Upper lobe of left lung (tissue), 6 donors: ENCODE measurements at regions not wholly inside any gene's neighbourhood (a gene's known extent, or its start where the extent isn't known, plus 50 kb on each side); places are given as distances from the start of the nearest gene placed in this dataset.

Experiments used
- ATAC-seq, 2 donors: fragments of 200-7000 bp; cut with Tn5 transposase; one replicate each; pipeline ENCODE4 v1.9.1; 2022; ENCODE audit warnings: mild to moderate bottlenecking in 2 of 2, moderate library complexity in 2 of 2; ENCODE audit not compliant: low FRiP score in 2 of 2
- DNase-seq, 2 donors: peaks; one replicate each; pipeline ENCODE4 v3.0.0-alpha.2; 2019 to 2020
- H3K27ac ChIP-seq, 4 donors: fragments of 200-600 bp; sonication (generic); one replicate each; pipeline ENCODE4 v1.5.1; 2016 to 2019
- H3K27me3 ChIP-seq, 4 donors: fragments of 200-600 bp; sonication (generic); one replicate each; pipeline ENCODE4 v1.5.1; 2017 to 2019
- H3K36me3 ChIP-seq, 4 donors: fragments of 200-600 bp; sonication (generic); one replicate each; pipeline ENCODE4 v1.5.1; 2016 to 2019
- H3K4me1 ChIP-seq, 4 donors: fragments of 200-600 bp; sonication (generic); one replicate each; pipeline ENCODE4 v1.5.1; 2018 to 2019
- H3K4me3 ChIP-seq, 4 donors: fragments of 200-600 bp; sonication (generic); one replicate each; pipeline ENCODE4 v1.5.1; 2017 to 2019; ENCODE audit warnings: mild to moderate bottlenecking in 2 of 4, moderate library complexity in 1 of 4
- H3K9me3 ChIP-seq, 4 donors: fragments of 200-600 bp; sonication (generic); one replicate each; pipeline ENCODE4 v1.5.1; 2018 to 2019
- CTCF ChIP-seq, 6 experiments: fragments of 450-650 bp in 4 of 6; fragments of 200-600 bp in 2 of 6; sonication (generic) in 2 of 6; IDR thresholded peaks; one replicate each; pipeline ENCODE4 v1.5.1; 2016 to 2019; ENCODE audit warnings: antibody characterized with exemption in 6 of 6
- EP300 ChIP-seq, 4 donors: sonication (generic); formaldehyde crosslinking; IDR thresholded peaks; one replicate each; pipeline ENCODE4 v1.5.1; 2017; ENCODE audit warnings: antibody characterized with exemption in 4 of 4, control low read depth in 2 of 4
- POLR2A ChIP-seq, 4 donors: fragments of 450-650 bp; IDR thresholded peaks; one replicate each; pipeline ENCODE4 v1.5.1; 2016 to 2017; ENCODE audit warnings: antibody characterized with exemption in 4 of 4, mild to moderate bottlenecking in 2 of 4
- POLR2AphosphoS5 ChIP-seq, 2 donors: sonication (generic); formaldehyde crosslinking; IDR thresholded peaks; one replicate each; pipeline ENCODE4 v1.5.1; 2017; ENCODE audit warnings: antibody characterized with exemption in 2 of 2
- WGBS, 2 donors: methylation state at CpG; one replicate each; pipeline ENCODE4 v1.1.5; 2017 to 2018; 5-methylcytosine and 5-hydroxymethylcytosine counted together
- donor health status: DM: no; HTN: no; CAD: no; lungs with moderate emphysema.
- donor health status: DM: no; HTN: yes; CAD: no; lungs with severe emphysema.

- no peak for TF ChIP-seq CTCF (IDR thresholded peaks at IDR 0.05)
- no peak for TF ChIP-seq POLR2AphosphoS5 (IDR thresholded peaks at IDR 0.05)
- no peak for TF ChIP-seq EP300 (IDR thresholded peaks at IDR 0.05)
- TF ChIP-seq POLR2A (IDR thresholded peaks at IDR 0.05): no peak
- Histone ChIP-seq H3K36me3 (no peaks in the 10 kb centered on the region), H3K4me1 (no peaks in the 10 kb centered on the region), H3K27ac (no peak overlapping the region), H3K9me3 (no peaks in the 10 kb centered on the region), H3K4me3 (no peak overlapping the region), H3K27me3 (no peaks in the 10 kb centered on the region)
- no peak for DNase-seq
- no peak for ATAC-seq
- WGBS, 2 donors: 70 to 77% methylated on average over 7 of the region's 7 CpGs
Measured at GRCh38 chr20:21027569-21027968, 78.6 kb downstream of the LINC00237 start.

GRCh38 chr20:21026951-21027350, 79.2 kb downstream of the LINC00237 start:
- no peaks in the 10 kb centered on the region for H3K9me3 ChIP-seq
- H3K4me1 ChIP-seq: no peaks in the 10 kb centered on the region
- H3K27me3 ChIP-seq: no peaks in the 10 kb centered on the region
- TF ChIP-seq POLR2A (IDR thresholded peaks at IDR 0.05): no peak
- no peak for TF ChIP-seq POLR2AphosphoS5 (IDR thresholded peaks at IDR 0.05)
- no peak for TF ChIP-seq EP300 (IDR thresholded peaks at IDR 0.05)
- TF ChIP-seq CTCF (IDR thresholded peaks at IDR 0.05): no peak
- no peak overlapping the region for H3K4me3 ChIP-seq
- DNase-seq (no peak), ATAC-seq (no peak)
- WGBS, 2 donors: 76 to 83% methylated on average over 6 of the region's 6 CpGs
- no peak overlapping the region for H3K27ac ChIP-seq
- no peaks in the 10 kb centered on the region for H3K36me3 ChIP-seq

- TF ChIP-seq EP300 (IDR thresholded peaks at IDR 0.05) (no peak), POLR2AphosphoS5 (IDR thresholded peaks at IDR 0.05) (no peak), CTCF (IDR thresholded peaks at IDR 0.05) (no peak), POLR2A (IDR thresholded peaks at IDR 0.05) (no peak)
- WGBS, 2 donors: 79 to 84% methylated on average over 3 of the region's 3 CpGs
Measured at GRCh38 chr20:21024420-21024819, 81.7 kb downstream of the LINC00237 start.

GRCh38 chr20:21022925-21023324, 83.2 kb downstream of the LINC00237 start:
- WGBS, 2 donors: 85 to 89% methylated on average over 5 of the region's 5 CpGs
- no peaks in the 10 kb centered on the region for H3K36me3 ChIP-seq
- ATAC-seq: no peak
- H3K27me3 ChIP-seq: peaks cover 0 to 6% (median 2%) of the 10 kb centered on the region in 4 donors
- no peak overlapping the region for H3K27ac ChIP-seq
- no peaks in the 10 kb centered on the region for H3K4me1 ChIP-seq
- no peak for DNase-seq
- TF ChIP-seq POLR2AphosphoS5 (IDR thresholded peaks at IDR 0.05) (no peak), POLR2A (IDR thresholded peaks at IDR 0.05) (no peak), CTCF (IDR thresholded peaks at IDR 0.05) (no peak), EP300 (IDR thresholded peaks at IDR 0.05) (no peak)
- no peak overlapping the region for H3K4me3 ChIP-seq
- H3K9me3 ChIP-seq: no peaks in the 10 kb centered on the region

More at GRCh38 chr20:21024420-21024819, 81.7 kb downstream of the LINC00237 start:
- peaks cover 0 to 6% (median 2%) of the 10 kb centered on the region in 4 donors for H3K27me3 ChIP-seq
- H3K27ac ChIP-seq: no peak overlapping the region
- no peak overlapping the region for H3K4me3 ChIP-seq
- no peaks in the 10 kb centered on the region for H3K4me1 ChIP-seq
- no peaks in the 10 kb centered on the region for H3K9me3 ChIP-seq
- ATAC-seq (no peak), DNase-seq (no peak)
- no peaks in the 10 kb centered on the region for H3K36me3 ChIP-seq

- TF ChIP-seq EP300 (IDR thresholded peaks at IDR 0.05): no peak
- no peak for TF ChIP-seq POLR2AphosphoS5 (IDR thresholded peaks at IDR 0.05)
- TF ChIP-seq POLR2A (IDR thresholded peaks at IDR 0.05): no peak
- TF ChIP-seq CTCF (IDR thresholded peaks at IDR 0.05): no peak
- 40 to 45% methylated on average over 1 of the region's 1 CpG for WGBS, 2 donors
- Histone ChIP-seq H3K9me3 (no peaks in the 10 kb centered on the region), H3K36me3 (no peaks in the 10 kb centered on the region), H3K27ac (no peak overlapping the region), H3K4me3 (no peak overlapping the region), H3K27me3 (peaks cover 0 to 6% (median 2%) of the 10 kb centered on the region in 4 donors), H3K4me1 (no peaks in the 10 kb centered on the region)
- ATAC-seq (no peak), DNase-seq (no peak)
Measured at GRCh38 chr20:21021472-21021790, 84.7 kb downstream of the LINC00237 start.
